WI38 (cell line): ENCODE measurements at regions not wholly inside any gene's neighbourhood (a gene's known extent, or its start where the extent isn't known, plus 50 kb on each side); places are given as distances from the start of the nearest gene placed in this dataset.

ENCODE experiments used
- H3K4me3 ChIP-seq: 2 replicates; pipeline ENCODE4 v1.5.1; 2011; ENCODE audit warnings: low read depth, mild to moderate bottlenecking, control low read depth, low read length
- TF ChIP-seq, protein P1 (sequence below): IDR thresholded peaks from 2 replicates; pipeline ENCODE4 v1.5.1; 2012; ENCODE audit warnings: low read depth, mild to moderate bottlenecking, control low read depth, low read length

DNA sequence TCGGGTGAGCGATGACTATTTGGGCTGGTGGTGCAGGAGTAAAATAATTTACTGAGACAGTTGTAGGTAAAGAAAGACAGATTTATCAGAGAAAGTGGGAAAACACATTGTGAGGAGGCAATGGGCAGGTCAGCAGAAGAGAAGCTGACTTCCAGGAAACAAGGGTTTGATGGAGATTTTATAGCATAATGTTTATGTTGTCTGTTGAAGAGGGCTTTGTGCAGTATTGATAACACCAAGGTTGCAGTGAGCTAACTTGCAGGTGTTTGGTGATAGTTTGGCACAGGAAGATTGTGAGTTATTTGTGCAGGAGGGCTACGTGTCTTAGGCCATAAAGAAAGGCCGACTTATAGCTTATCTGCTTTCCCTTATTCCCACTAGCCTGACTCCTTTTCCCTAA lies 72.2 kb downstream of the DHRS2 start:
- TF ChIP-seq, protein P1, sequence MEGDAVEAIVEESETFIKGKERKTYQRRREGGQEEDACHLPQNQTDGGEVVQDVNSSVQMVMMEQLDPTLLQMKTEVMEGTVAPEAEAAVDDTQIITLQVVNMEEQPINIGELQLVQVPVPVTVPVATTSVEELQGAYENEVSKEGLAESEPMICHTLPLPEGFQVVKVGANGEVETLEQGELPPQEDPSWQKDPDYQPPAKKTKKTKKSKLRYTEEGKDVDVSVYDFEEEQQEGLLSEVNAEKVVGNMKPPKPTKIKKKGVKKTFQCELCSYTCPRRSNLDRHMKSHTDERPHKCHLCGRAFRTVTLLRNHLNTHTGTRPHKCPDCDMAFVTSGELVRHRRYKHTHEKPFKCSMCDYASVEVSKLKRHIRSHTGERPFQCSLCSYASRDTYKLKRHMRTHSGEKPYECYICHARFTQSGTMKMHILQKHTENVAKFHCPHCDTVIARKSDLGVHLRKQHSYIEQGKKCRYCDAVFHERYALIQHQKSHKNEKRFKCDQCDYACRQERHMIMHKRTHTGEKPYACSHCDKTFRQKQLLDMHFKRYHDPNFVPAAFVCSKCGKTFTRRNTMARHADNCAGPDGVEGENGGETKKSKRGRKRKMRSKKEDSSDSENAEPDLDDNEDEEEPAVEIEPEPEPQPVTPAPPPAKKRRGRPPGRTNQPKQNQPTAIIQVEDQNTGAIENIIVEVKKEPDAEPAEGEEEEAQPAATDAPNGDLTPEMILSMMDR = no peak
- H3K4me3 ChIP-seq = no peak overlapping the region

DNA sequence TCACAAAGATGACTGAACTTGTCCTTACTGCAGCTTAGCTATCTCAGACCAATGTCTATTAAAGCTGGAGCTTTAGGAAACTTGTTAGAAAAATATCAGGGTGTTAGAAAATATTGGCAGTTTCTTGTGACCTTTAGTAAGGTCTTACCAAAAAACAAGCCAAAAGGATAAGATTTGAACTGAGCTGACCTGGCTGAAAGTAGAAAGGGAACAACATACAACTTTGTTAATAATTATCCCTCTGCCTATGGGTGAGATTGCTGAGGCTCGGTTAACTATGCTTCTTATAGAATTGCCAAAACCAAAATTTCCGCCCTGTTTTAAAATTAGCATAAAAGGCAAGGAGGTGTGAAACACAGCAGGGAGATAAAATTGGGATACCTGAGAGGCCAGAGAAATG lies 73.8 kb downstream of the DHRS2 start:
- TF ChIP-seq, protein P1 = no peak
- H3K4me3 ChIP-seq = no peak overlapping the region

DNA sequence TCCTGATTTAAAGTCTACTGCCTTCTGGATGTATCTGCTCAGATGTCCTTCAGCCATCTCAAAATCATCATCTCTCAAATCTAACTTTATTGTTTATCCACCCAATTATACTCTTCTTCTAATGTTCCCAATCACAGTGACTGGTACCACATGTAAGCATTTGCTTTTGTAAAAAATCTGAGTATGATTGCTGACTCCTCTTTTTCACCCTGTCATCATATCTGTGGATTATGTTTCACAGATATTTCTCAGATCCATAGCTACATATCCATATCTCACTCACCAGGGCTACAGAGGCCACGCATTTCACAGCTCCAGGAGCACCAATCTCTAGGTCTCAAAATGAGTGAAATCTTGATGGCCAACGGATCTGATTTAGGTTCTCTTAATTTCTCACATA lies 76.1 kb downstream of the DHRS2 start:
- TF ChIP-seq, protein P1 = no peak
- no peak overlapping the region for H3K4me3 ChIP-seq

DNA sequence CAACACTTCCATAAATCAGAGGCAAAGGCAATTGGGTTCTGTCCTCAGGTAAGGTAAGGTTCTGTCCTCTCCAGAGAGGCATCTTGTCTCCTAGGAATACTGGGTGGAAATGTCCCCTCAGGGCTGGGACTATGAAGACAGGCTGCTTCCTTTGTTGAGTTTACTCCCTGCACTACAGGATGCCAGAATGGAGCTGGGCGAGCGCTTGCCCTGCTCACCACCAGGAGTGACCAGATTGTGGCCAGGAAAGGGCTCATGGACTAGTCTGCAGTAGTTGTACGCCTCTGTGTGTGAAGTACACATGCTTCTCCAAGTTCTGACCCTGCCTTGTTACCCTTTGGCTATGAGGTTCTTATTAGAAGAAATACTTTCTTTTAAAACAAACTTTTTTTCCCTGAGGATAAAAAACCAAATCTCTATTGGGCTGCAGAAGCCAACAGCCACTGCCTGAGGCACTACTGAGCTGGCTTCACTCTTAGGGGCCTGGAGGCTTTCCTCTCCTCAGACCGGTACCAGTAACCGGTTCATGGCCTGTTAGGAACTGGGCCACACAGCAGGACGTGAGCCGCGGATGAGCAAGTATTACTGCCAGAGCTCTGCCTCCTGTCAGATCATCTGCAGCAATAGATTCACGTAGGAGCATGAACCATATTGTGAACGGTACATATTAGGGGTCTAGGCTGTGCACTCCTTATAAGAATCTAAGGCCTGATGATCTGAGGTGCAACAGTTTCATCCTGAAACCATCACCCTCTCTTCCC lies 83.2 kb downstream of the DHRS2 start:
- TF ChIP-seq, protein P1 = no peak
- H3K4me3 ChIP-seq = no peak overlapping the region

DNA sequence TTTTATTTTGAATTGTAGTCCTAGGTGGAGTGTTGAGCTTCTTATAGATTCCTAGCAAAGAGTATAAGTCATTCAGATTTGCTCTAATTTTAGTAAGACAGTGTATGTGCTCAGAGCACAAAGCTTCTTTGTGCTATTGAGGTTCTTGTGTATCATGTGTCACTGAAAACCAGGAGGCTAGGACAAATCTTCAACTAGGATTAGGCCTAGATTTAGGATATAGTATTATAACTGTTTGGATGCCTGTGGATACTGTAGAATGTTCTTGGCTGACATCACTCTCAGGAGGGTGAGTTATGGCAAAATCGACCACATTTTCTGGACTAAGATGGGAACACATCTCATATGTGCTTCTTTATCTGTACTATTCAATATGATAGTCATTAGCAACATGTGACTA lies 86.5 kb downstream of the DHRS2 start:
- no peak overlapping the region for H3K4me3 ChIP-seq
- TF ChIP-seq, protein P1 = no peak

DNA sequence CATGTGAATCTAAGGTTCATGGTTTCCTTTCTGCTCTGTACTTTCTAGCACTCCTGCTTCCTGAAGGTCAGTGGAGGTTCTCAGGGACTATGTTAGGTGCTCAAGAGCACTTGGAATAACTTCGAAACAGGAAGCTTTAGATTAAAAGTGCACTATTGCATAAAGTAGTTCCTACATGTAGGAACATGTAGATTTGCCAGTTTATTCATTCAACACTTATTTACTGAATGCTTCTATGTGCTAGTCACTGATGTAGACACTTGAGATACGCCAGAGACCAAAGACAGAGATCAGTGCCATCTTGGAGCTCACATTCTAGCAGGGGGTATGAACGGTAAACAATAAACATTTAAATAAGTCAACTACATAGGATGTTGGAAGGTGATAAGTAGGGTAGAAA lies 87.7 kb downstream of the DHRS2 start:
- no peak overlapping the region for H3K4me3 ChIP-seq
- TF ChIP-seq, protein P1 = no peak

DNA sequence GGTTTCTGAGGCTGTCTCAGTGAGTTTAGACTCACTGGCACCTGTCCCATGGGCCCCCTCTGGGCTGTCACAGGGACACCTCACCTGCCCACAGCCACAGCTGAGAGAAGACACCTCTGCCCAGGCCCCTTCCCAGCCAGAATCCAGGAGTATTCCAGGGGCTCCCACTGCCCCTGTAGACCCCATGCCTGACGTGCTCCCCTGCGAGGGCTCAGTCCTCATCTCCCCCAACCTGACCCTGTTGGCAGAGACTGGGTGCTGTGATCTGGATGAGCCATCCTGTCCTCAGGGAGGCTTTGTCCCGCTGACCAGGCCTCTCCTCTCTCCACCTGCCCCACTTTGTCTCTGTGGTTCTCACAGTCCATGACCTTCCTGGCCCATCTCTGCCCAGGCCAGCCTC lies 89.4 kb downstream of the DHRS2 start:
- TF ChIP-seq, protein P1 = no peak

More for the DNA sequence above, 89.4 kb downstream of the DHRS2 start:
- no peak overlapping the region for H3K4me3 ChIP-seq
